Ramos (cell line): ENCODE measurements at regions not wholly inside any gene's neighbourhood (a gene's known extent, or its start where the extent isn't known, plus 50 kb on each side); places are given as distances from the start of the nearest gene placed in this dataset.
"Not testable (repeated sequence)": the region's sequence is repeated elsewhere in the genome, so short reads cannot be mapped to it uniquely, and the experiment has no call there.

Source experiments
- in situ Hi-C: fragments of 300-500 bp; cut with MboI; formaldehyde crosslinking; loops from one replicate; pipeline ENCODE4 v1.14.3; 2022; ENCODE audit warnings: low sequenced_read_pairs; ENCODE audit not compliant: unreplicated experiment

DNA sequence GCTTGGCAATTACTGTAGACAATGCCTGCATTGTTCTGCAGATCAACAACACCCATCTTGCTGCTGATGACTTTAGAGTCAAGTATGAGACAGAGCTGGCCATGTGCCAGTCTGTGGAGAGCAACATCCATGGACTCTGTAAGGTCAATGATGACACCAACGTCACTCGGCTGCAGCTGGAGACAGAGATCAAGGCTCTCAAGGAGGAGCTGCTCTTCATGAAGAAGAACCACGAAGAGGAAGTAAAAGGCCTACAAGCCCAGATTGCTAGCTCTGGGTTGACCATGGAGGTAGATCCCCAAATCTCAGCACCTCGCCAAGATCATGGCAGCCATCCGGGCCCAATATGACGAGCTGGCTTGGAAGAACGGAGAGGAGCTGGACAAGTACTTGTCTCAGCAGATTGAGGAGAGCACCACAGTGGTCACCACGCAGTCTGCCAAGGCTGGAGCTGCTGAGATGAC is 69.4 kb upstream of the RTL6 start:
- in situ Hi-C loops: not testable (repeated sequence)

- in situ Hi-C loops: no loop called here
These were observed 68.9 kb upstream of the RTL6 start for GRCh38 chr22:44566911-44567310.

DNA sequence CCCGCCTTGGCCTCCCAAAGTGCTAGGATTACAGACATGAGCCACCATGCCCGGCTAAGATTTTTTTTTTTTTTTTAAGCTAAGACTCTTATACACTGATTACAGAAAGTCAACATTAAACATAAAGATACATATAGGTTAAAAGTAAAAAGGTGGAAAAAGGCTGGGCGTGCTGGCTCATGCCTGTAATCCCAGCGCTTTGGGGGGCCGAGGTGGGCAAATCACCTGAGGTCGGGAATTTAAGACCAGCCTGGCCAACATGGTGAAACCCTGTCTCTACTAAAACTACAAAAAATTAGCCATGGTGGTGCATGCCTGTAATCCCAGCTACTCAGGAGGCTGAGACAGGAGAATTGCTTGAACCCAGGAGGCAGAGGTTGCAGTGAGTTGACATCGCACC is 64.6 kb upstream of the RTL6 start:
- in situ Hi-C loops: not testable (repeated sequence)

DNA sequence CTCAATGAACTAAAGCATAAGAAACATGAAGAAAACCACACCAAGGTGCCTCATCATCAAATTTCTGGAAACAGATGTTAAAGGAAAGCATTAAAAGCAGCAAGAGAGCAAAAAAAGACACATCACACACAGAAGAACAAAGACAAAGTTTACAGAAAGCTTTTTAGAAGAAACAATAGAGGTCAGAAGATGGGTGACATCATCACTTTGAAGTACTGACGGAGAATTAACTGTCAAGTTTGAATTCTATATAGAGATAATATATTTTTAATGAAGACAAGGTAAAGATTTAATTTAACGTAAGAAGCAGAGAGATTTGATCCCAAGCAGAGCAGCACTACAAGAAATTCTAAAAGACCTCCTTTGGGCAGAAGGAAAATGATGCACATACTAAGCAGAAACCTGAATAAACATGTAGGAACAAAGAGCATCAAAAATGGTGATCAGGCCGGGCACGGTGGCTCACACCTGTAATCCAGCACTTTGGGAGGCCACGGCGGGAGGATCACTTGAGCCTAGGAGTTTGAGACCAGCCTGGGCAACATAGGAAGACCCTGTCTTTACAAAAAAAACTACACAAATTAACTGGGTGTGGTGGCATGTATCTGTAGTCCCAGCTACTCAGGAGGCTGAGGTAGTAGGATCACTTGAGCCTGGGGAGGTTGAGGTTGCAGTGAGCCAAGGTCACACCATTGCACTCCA is 63.3 kb upstream of the RTL6 start:
- in situ Hi-C loops: no loop called here

DNA sequence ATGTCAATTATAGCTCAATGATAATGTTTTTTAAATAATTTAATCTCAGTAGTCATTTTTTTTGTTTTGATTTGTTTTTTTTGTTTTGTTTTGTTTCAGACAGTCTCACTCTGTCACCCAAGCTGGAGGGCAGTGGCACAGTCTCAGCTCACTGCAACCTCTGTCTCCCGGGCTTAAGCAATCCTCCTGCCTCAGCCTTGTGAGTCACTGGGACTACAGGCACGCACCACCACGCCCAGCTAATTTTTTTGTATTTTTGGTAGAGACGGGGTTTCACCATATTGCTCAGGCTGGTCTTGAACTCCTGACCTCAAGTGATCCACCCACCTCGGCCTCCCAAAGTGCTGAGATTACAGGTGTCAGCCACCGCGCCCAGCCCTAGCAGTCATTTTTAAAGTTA is 60.6 kb upstream of the RTL6 start:
- in situ Hi-C loops: not testable (repeated sequence)

GRCh38 chr22:44557872-44558271 is 59.8 kb upstream of the RTL6 start:
- in situ Hi-C loops: not testable (repeated sequence)

GRCh38 chr22:44557064-44557748 is 59.2 kb upstream of the RTL6 start:
- in situ Hi-C loops: no loop called here

- in situ Hi-C loops: no loop called here
These were observed 57.6 kb upstream of the RTL6 start for GRCh38 chr22:44555597-44555996.

DNA sequence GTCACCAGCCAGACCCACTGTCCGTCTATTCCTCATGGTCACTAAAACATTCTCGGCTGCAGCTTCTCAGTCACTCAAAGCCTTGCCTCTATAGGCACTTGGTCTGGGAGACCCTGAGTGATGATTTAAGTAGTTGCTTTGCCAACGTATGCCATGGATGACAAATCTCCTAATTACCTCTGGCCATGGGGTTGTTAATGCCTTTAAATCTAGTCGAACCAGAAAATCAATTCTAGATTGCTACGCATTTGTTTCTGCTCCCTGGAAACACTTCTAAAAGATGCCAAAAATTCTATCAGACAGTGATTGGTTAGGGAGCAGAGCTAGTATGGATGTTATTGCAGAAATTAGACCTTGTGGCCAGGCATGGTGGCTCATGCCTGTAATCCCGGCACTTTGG is 57.0 kb upstream of the RTL6 start:
- in situ Hi-C loops: no loop called here

DNA sequence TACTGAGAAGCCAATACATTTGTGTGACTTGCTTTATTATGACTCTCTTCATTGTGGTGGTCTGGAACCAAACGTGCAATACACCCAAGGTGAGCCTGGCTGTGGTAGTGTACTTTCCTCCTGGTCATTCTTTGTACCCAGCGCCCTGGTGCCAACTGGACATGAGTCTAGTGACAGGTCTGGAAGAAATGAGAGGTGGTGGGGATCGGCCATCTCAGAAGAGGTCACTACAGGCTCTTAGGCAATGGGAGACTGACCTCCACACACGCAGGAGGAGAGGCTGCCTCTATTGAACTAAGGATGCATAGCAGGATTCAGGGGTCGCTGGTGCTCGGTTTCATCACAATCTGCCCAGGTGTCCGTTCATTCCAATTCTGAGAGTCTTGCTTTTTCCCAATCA is 56.4 kb upstream of the RTL6 start:
- in situ Hi-C loops: no loop called here

GRCh38 chr22:44550711-44551491 is 52.9 kb upstream of the RTL6 start:
- in situ Hi-C loops: no loop called here

GRCh38 chr22:44549701-44550100 is 51.7 kb upstream of the RTL6 start:
- in situ Hi-C loops: no loop called here

- in situ Hi-C loops: no loop called here
These were observed 50.9 kb upstream of the RTL6 start for GRCh38 chr22:44548981-44549380.
